ENCODE measurements at regions not wholly inside any gene's neighbourhood (a gene's known extent, or its start where the extent isn't known, plus 50 kb on each side); places are given as distances from the start of the nearest gene placed in this dataset.

- TF ChIP-seq, protein P1, sequence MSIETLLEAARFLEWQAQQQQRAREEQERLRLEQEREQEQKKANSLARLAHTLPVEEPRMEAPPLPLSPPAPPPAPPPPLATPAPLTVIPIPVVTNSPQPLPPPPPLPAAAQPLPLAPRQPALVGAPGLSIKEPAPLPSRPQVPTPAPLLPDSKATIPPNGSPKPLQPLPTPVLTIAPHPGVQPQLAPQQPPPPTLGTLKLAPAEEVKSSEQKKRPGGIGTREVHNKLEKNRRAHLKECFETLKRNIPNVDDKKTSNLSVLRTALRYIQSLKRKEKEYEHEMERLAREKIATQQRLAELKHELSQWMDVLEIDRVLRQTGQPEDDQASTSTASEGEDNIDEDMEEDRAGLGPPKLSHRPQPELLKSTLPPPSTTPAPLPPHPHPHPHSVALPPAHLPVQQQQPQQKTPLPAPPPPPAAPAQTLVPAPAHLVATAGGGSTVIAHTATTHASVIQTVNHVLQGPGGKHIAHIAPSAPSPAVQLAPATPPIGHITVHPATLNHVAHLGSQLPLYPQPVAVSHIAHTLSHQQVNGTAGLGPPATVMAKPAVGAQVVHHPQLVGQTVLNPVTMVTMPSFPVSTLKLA (IDR thresholded peaks at IDR 0.05): 0 out of 2 replicates have a peak, but pooled peaks have one; percentile 7
- TF ChIP-seq NFIC (IDR thresholded peaks at IDR 0.05; ENCODE audit: low read length): peak; percentile 97
- no peak for TF ChIP-seq ZNF224 (CRISPR knock-in tag; IDR thresholded peaks at IDR 0.05)
- TF ChIP-seq ZEB1 (IDR thresholded peaks at IDR 0.05; ENCODE audit: insufficient replicate concordance, low read depth): peak; percentile 97
- no peak for TF ChIP-seq STAG1 (CRISPR knock-in tag; IDR thresholded peaks at IDR 0.05)
- TF ChIP-seq SRSF4 (IDR thresholded peaks at IDR 0.05; ENCODE audit: low read depth, low read length, poor library complexity, severe bottlenecking): no peak
- no peak for TF ChIP-seq LRRFIP1 (CRISPR knock-in tag; conservative IDR thresholded peaks at IDR 0.05)
- no peak for TF ChIP-seq ZNF616 (CRISPR knock-in tag; IDR thresholded peaks at IDR 0.05; ENCODE audit: low read depth)
- no peak for TF ChIP-seq ZNF350 (CRISPR knock-in tag; IDR thresholded peaks at IDR 0.05; ENCODE audit: borderline replicate concordance, low read depth)
- no peak for TF ChIP-seq FOXC1 (CRISPR knock-in tag; IDR thresholded peaks at IDR 0.05; ENCODE audit: borderline replicate concordance)
- TF ChIP-seq ZNF337 (CRISPR knock-in tag; IDR thresholded peaks at IDR 0.05; ENCODE audit: borderline replicate concordance, low read depth): no peak
- no peak for TF ChIP-seq PAX8 (CRISPR knock-in tag; IDR thresholded peaks at IDR 0.05; ENCODE audit: borderline replicate concordance)
- no peak for TF ChIP-seq TOPORS (CRISPR knock-in tag; IDR thresholded peaks at IDR 0.05)
- no peak for TF ChIP-seq ZBTB1 (CRISPR knock-in tag; IDR thresholded peaks at IDR 0.05; ENCODE audit: borderline replicate concordance)
- TF ChIP-seq ZBTB14 (CRISPR knock-in tag; IDR thresholded peaks at IDR 0.05): no peak
- peak; percentile 83; the same call in 1 of the 2 replicates for TF ChIP-seq HOMEZ (CRISPR knock-in tag; IDR thresholded peaks at IDR 0.05; ENCODE audit: low read depth)
- no peak for TF ChIP-seq GLMP (CRISPR knock-in tag; IDR thresholded peaks at IDR 0.05; ENCODE audit: borderline replicate concordance)
- TF ChIP-seq CC2D1A (CRISPR knock-in tag; IDR thresholded peaks at IDR 0.05): no peak
- TF ChIP-seq E2F5 (CRISPR knock-in tag; conservative IDR thresholded peaks at IDR 0.05): no peak
- TF ChIP-seq MBNL3 (CRISPR knock-in tag; conservative IDR thresholded peaks at IDR 0.05): no peak
- no peak for TF ChIP-seq ZNF816 (CRISPR knock-in tag; IDR thresholded peaks at IDR 0.05; ENCODE audit: borderline replicate concordance)
Observed at GRCh38 chr9:108445431-108446071, 410.2 kb downstream of the ACTL7B start (continued).

All from HepG2 (cell line).